Transverse colon (tissue), 4 donors: ENCODE measurements at regions not wholly inside any gene's neighbourhood (a gene's known extent, or its start where the extent isn't known, plus 50 kb on each side); places are given as distances from the start of the nearest gene placed in this dataset.

Experiments used
- DNase-seq: peaks from one replicate; pipeline ENCODE4 v3.0.0-alpha.2; 2019
- H3K27ac ChIP-seq, 4 donors: fragments of 200-600 bp; sonication (generic); 2 replicates each; pipeline ENCODE4 v1.5.1; 2016 to 2018; ENCODE audit warnings: inconsistent platforms in 4 of 4
- H3K27me3 ChIP-seq: fragments of 200-600 bp; sonication (generic); 2 replicates; pipeline ENCODE4 v1.5.1; 2017; ENCODE audit warnings: inconsistent platforms
- H3K36me3 ChIP-seq, 4 donors: fragments of 200-600 bp; sonication (generic); 2 replicates each; pipeline ENCODE4 v1.5.1; 2017 to 2019; ENCODE audit warnings: inconsistent platforms in 4 of 4
- H3K4me1 ChIP-seq, 4 donors: fragments of 200-600 bp; sonication (generic); 2 replicates each; pipeline ENCODE4 v1.5.1; 2017 to 2020; ENCODE audit warnings: inconsistent platforms in 4 of 4
- H3K4me3 ChIP-seq, 4 donors: fragments of 200-600 bp; sonication (generic); 1 replicate in 1 of 4; 2 replicates in 3 of 4; pipeline versions ENCODE4 v1.5.1 to v1.6.1; 2017 to 2019; ENCODE audit warnings: inconsistent platforms in 4 of 4
- H3K9me3 ChIP-seq, 2 donors: fragments of 200-600 bp; sonication (generic); 2 replicates each; pipeline ENCODE4 v1.5.1; 2017 to 2019; ENCODE audit warnings: inconsistent platforms in 2 of 2
- CTCF ChIP-seq, 5 experiments: fragments of 200-600 bp in 3 of 5; fragments of 450-650 bp in 2 of 5; sonication (generic) in 3 of 5; IDR thresholded peaks; 1 replicate in 2 of 5; 2 replicates in 3 of 5; pipeline ENCODE4 v1.5.1; 2016 to 2017; ENCODE audit warnings: antibody characterized with exemption in 5 of 5, inconsistent platforms in 3 of 5, mild to moderate bottlenecking in 2 of 5, moderate library complexity in 1 of 5
- EP300 ChIP-seq: sonication (generic); formaldehyde crosslinking; IDR thresholded peaks from one replicate; pipeline ENCODE4 v1.6.1; 2017; ENCODE audit warnings: antibody characterized with exemption, low read depth
- POLR2A ChIP-seq: fragments of 450-650 bp; IDR thresholded peaks from one replicate; pipeline ENCODE4 v1.6.1; 2016; ENCODE audit warnings: antibody characterized with exemption, mild to moderate bottlenecking, moderate library complexity
- POLR2AphosphoS5 ChIP-seq, 3 donors: sonication (generic); formaldehyde crosslinking; IDR thresholded peaks; one replicate each; pipeline ENCODE4 v1.6.1; 2016; ENCODE audit warnings: antibody characterized with exemption in 3 of 3
- WGBS, 2 donors: methylation state at CpG; one replicate each; pipeline ENCODE4 v1.1.5; 2018; ENCODE audit warnings: low coverage in 1 of 2; 5-methylcytosine and 5-hydroxymethylcytosine counted together
- in situ Hi-C, 4 donors: fragments of 200-750 bp; cut with MboI; loops; one replicate each; pipeline versions ENCODE4 v1.15.0 to v1.15.1; 2017; ENCODE audit warnings: low sequenced_read_pairs in 3 of 4, low pct_ligation_motif_present in 1 of 4, low pct_unique_long_range_greater_than_20kb in 1 of 4
- intact Hi-C: fragments of 100-400 bp; cut with DNase I; formaldehyde crosslinking; loops from one replicate; pipeline ENCODE4 v1.15.1; 2023; ENCODE audit warnings: low total_unique reads

DNA sequence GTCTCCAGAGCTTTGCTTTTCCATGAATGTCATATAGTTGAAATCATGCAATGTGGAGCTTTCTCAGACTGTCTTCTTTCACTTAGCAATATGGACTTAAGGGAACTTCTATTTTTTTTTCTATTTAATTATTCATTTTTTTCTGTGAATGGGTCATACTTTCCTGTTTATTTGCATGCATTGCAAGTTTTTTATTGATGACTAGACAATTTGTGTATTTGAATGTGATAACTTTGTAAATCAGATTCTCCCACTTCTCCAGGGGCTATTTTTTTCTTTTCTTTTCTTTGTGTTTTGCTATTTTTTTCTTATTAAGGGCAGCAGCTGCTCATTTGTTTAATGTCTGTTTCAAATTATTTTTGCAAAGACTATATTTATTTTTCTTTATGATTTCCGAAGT, 1019.8 kb upstream of the ATXN7L3B start:
- Histone ChIP-seq H3K36me3 (no peaks in the 10 kb centered on the region), H3K4me1 (no peaks in the 10 kb centered on the region), H3K4me3 (no peak overlapping the region), H3K27me3 (no peaks in the 10 kb centered on the region), H3K9me3 (peaks cover 0 to 6% of the 10 kb centered on the region in 2 donors), H3K27ac (no peak overlapping the region)
- WGBS, 2 donors: 0% methylated on average over 1 of the region's 1 CpG
- in situ Hi-C loops: no loop called here
- intact Hi-C loops: loop anchor here (5.0 kb wide), 1 partner anchor 894 kb away; no protein-coding TSS in a partner anchor
- TF ChIP-seq POLR2A: no peak
- no peak for TF ChIP-seq EP300
- no peak for TF ChIP-seq CTCF (IDR thresholded peaks at IDR 0.05)
- TF ChIP-seq POLR2AphosphoS5 (IDR thresholded peaks at IDR 0.05): no peak
- no peak for DNase-seq

DNA sequence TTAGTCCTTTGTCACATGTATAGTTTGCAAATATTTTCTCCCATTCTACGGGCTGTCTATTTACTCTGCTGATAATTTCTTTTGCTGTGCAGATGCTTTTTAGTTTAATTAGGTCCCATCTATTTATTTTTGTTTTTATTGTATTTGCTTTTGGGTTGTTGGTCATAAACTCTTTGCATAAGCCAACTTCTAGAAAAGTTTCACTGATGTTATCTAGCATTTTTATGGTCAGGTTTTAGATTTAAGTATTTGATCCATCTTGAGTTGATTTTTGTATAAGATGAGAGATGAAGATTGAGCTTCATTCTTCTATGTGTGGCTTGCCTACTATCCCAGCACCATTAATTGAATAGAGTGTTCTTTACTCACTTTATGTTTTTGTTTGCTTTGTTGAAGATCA, 1008.4 kb upstream of the ATXN7L3B start:
- 20 to 44% methylated on average over 1 of the region's 1 CpG for WGBS, 2 donors
- H3K27me3 ChIP-seq: no peaks in the 10 kb centered on the region
- intact Hi-C loops: no loop called here
- DNase-seq: no peak
- in situ Hi-C loops: no loop called here
- no peaks in the 10 kb centered on the region for H3K36me3 ChIP-seq
- H3K9me3 ChIP-seq: no peaks in the 10 kb centered on the region
- no peaks in the 10 kb centered on the region for H3K4me1 ChIP-seq
- TF ChIP-seq CTCF (IDR thresholded peaks at IDR 0.05) (no peak), POLR2AphosphoS5 (IDR thresholded peaks at IDR 0.05) (no peak), POLR2A (no peak), EP300 (no peak)
- H3K27ac ChIP-seq: no peak overlapping the region
- H3K4me3 ChIP-seq: no peak overlapping the region

DNA sequence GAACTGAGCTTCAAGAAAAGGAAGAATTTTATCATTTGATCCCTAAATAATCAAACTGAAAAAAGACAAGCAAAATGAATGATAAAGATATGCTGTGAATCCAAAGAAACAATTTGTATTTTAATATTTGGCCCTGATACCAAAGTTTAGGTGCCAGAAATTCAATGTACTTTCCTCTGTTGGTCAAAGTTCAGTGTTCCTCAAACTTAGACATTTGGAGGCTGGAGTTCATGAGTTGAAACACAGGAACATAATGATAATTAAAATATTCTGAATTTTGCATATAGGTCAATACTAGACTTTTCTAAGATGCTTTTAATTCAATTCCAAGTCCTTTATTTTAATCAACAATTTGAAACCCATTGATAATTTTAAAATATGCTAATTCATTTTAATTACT, 1007.7 kb upstream of the ATXN7L3B start:
- in situ Hi-C loops: no loop called here
- Histone ChIP-seq H3K27me3 (no peaks in the 10 kb centered on the region), H3K27ac (no peak overlapping the region), H3K36me3 (no peaks in the 10 kb centered on the region), H3K9me3 (no peaks in the 10 kb centered on the region), H3K4me3 (no peak overlapping the region), H3K4me1 (no peaks in the 10 kb centered on the region)
- TF ChIP-seq POLR2A (no peak), CTCF (IDR thresholded peaks at IDR 0.05) (no peak), EP300 (no peak), POLR2AphosphoS5 (IDR thresholded peaks at IDR 0.05) (no peak)
- intact Hi-C loops: no loop called here
- no peak for DNase-seq

GRCh38 chr12:73531752-73532151, 1005.9 kb upstream of the ATXN7L3B start:
- TF ChIP-seq POLR2AphosphoS5 (IDR thresholded peaks at IDR 0.05) (no peak), EP300 (no peak), POLR2A (no peak)
- DNase-seq: no peak
- intact Hi-C loops: no loop called here

GRCh38 chr12:73547421-73547820, 990.2 kb upstream of the ATXN7L3B start:
- Histone ChIP-seq H3K27ac (no peak overlapping the region), H3K36me3 (no peaks in the 10 kb centered on the region), H3K4me3 (no peak overlapping the region), H3K9me3 (no peaks in the 10 kb centered on the region), H3K4me1 (no peaks in the 10 kb centered on the region), H3K27me3 (no peaks in the 10 kb centered on the region)
- intact Hi-C loops: no loop called here
- no peak for DNase-seq
- TF ChIP-seq POLR2A (no peak), POLR2AphosphoS5 (IDR thresholded peaks at IDR 0.05) (no peak), EP300 (no peak), CTCF (IDR thresholded peaks at IDR 0.05) (no peak)
- in situ Hi-C loops: no loop called here

More at GRCh38 chr12:73531752-73532151, 1005.9 kb upstream of the ATXN7L3B start:
- Histone ChIP-seq H3K4me1 (no peaks in the 10 kb centered on the region), H3K27ac (no peak overlapping the region), H3K27me3 (no peaks in the 10 kb centered on the region), H3K36me3 (no peaks in the 10 kb centered on the region), H3K9me3 (no peaks in the 10 kb centered on the region), H3K4me3 (no peak overlapping the region)
- in situ Hi-C loops: no loop called here
